ENCODE measurements at regions not wholly inside any gene's neighbourhood (a gene's known extent, or its start where the extent isn't known, plus 50 kb on each side); places are given as distances from the start of the nearest gene placed in this dataset.

GRCh38 chr3:168864107-168865021 is 768.6 kb upstream of the GOLIM4 start:
- peaks cover 10% of the 10 kb centered on the region; the same call in 2 of the 3 replicates for H3K4me1 Mint-ChIP-seq
- TF ChIP-seq JUNB (IDR thresholded peaks at IDR 0.05; ENCODE audit: unreplicated experiment) (no peak), CREB1 (CRISPR knock-in tag; IDR thresholded peaks at IDR 0.05; ENCODE audit: low read depth) (no peak), ZNF331 (CRISPR knock-in tag; IDR thresholded peaks at IDR 0.05; ENCODE audit: low read depth) (no peak), ZNF114 (CRISPR knock-in tag; IDR thresholded peaks at IDR 0.05) (no peak), EZH2 (IDR thresholded peaks at IDR 0.05; ENCODE audit: low read depth, unreplicated experiment) (no peak), EZH2phosphoT487 (IDR thresholded peaks at IDR 0.05; ENCODE audit: unreplicated experiment) (no peak), STAT1 (IDR thresholded peaks at IDR 0.05; ENCODE audit: unreplicated experiment) (no peak), REST (IDR thresholded peaks at IDR 0.05; ENCODE audit: unreplicated experiment) (no peak), ETS1 (IDR thresholded peaks at IDR 0.05) (no peak), CTCF (conservative IDR thresholded peaks at IDR 0.05; ENCODE audit: low read depth in 2 of 2) (no peak), ZNF462 (CRISPR knock-in tag; IDR thresholded peaks at IDR 0.05) (no peak), NANOG (IDR thresholded peaks at IDR 0.05; ENCODE audit: borderline replicate concordance) (no peak), POLR2AphosphoS5 (IDR thresholded peaks at IDR 0.05; ENCODE audit: low read depth) (no peak)
- H3K9me3 Mint-ChIP-seq = no peaks in the 10 kb centered on the region
- Histone ChIP-seq H3K4me3 (no peak overlapping the region), H2AFZ (no peak overlapping the region), H3K4me2 (no peak overlapping the region), H3K9me2 (ENCODE audit: insufficient read depth) (no peaks in the 10 kb centered on the region), H4K20me1 (replicated peaks; ENCODE audit: insufficient read depth) (no peaks in the 10 kb centered on the region), H3K4me1 (ENCODE audit: insufficient read depth) (0 out of 2 replicates have a peak, but pooled peaks cover 8% of the 10 kb centered on the region), H3K36me3 (ENCODE audit: insufficient read depth) (no peaks in the 10 kb centered on the region), H3F3A (replicated peaks; ENCODE audit: low read depth) (no peaks in the 10 kb centered on the region), H3K27ac (ENCODE audit: low read depth) (no peak overlapping the region), H3K79me2 (replicated peaks; ENCODE audit: insufficient read depth) (no peaks in the 10 kb centered on the region), H3K27me3 (ENCODE audit: insufficient read depth) (no peaks in the 10 kb centered on the region)
- no peaks in the 10 kb centered on the region for H3K36me3 Mint-ChIP-seq (ENCODE audit: low read depth)
- ATAC-seq = no peak
- no peak for DNase-seq (ENCODE audit: low spot score)
- H3K27me3 Mint-ChIP-seq (ENCODE audit: insufficient read depth, low read depth, poor library complexity) = no peaks in the 10 kb centered on the region
- no peak overlapping the region for H3K27ac Mint-ChIP-seq
- no peak overlapping the region for H3K4me3 Mint-ChIP-seq

Data from GM23338 (cell line).